SW480 (cell line): ENCODE measurements at regions not wholly inside any gene's neighbourhood (a gene's known extent, or its start where the extent isn't known, plus 50 kb on each side); places are given as distances from the start of the nearest gene placed in this dataset.

Experiments used
- DNase-seq: peaks from one replicate; pipeline ENCODE4 v3.0.0-alpha.2; 2016; ENCODE audit warnings: low spot score

DNA sequence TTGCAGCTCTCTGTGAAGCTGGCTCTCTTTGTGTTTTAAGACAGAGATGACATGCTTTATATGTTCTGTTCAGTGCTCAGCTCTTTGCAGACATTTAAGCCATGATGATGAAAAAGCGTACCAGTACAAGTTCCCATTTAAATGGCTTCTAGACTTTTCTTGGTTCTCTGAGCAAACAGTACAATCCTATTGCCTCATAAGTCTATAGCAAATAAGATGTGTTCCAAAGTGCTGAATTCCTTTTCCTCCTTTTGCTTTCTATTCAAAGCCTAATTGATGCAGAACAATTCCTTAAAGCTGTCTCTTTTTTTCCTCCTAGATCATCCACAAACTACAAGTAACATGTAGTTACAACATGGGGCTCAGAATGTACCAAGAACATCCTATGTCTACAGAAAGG lies 168.8 kb upstream of the SPATS2L start:
- DNase-seq, result no peak

DNA sequence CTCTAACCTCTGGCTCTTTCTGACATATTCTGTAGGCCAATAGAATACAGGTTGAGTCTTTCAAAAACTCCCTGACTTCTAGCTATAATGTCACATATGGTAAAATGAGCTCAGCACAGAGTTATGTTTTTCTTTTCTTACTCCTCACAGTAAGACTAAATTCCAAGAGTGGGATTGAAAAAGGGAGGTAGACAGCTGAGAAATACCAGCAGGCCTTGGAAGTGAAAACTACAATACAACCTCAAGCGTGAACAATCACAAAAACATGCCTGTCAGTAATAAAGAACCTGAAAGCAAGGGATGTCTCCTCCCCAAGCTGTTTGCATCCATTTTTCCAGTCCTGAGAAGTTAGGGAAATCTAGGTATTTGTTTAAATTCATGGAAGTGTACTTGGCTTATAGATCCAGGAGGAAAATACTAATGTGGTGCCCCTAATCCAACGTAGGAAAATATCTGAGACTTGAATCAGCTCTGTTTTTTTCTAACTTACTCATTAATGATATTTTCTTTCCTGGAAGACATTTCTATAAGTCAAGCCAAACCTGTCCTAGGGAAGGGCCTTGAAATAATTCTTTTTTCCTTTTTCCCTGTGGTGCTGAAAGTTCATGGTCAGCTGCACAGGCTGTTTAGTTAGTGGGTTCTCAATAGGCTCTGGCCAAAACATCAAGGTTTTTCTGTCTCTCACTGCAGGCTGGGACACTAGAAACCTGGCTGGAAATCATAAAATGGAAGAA lies 167.9 kb upstream of the SPATS2L start:
- DNase-seq, result no peak

DNA sequence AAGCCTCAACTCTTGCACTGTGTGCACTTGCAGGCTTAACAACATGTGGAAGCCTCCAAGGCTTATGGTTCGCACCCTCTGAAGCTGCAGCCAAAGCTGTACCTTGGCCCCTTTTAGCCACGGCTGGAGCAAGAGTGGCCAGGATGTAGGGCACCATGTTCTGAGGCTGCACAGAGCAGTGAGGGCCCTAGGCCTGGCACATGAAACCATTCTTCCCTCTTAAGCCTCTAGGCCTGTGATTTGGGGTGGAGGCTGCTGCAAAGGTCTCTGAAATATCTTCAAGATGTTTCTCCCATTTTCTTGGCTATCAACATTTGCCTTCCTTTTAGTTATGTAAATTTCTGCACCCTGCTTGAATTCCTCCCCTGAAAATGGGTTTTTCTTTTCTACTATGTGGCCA lies 161.9 kb upstream of the SPATS2L start:
- DNase-seq, result no peak

DNA sequence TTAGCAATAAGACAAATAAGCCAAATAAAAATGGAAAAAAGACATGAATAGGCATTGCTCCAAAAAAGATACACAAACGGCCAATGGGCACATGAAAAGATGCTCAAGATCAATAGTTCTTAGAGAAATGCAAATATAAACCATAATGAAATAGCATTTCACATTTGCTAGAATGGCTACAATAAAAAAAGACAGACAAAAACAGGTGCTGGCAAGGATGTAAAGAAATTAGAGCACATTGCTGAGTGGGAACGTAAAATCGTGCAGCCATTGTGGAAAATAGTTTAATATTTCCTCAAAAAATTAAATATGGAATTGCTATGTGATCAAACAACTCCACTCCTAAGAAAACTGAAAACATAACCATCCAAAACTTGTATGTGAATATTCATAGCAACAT lies 160.0 kb upstream of the SPATS2L start:
- DNase-seq, result no peak

DNA sequence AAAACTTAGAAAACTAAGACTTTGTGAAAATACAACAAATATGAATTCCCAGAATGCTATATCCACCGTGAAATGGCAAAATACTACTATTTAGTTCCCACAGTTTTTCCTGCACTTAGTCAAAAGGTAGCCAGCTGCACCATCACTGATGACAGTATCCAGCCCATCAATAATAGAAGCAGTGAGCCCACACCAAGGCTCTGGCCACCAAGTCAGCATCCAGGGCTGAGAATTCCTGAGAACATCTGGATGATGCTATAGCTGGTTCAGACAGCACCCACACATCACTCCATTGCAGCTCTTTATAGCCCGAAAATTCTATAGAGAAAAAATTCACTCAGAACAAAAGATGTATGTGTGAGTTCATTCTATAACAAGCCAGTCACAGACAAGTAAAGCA lies 159.1 kb upstream of the SPATS2L start:
- DNase-seq, result no peak

DNA sequence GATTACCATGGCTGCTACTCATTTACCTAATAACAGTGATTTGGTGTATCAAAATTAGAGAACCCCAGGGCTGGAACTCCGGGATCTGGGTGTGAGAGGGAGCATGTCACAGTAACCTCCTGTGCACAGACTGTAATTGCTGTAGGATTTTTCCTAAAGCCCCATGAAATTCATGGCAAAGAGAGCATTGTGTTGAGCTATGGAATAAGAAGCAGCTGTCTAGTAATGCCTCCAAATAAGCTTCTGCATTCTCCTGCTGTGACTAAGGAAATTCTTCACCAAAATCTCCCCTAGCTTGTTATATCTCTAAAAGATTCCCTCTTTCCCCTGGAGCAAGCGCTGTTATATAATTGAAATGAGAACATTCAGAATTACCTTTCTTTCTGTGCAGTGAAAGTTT lies 158.1 kb upstream of the SPATS2L start:
- DNase-seq, result no peak

DNA sequence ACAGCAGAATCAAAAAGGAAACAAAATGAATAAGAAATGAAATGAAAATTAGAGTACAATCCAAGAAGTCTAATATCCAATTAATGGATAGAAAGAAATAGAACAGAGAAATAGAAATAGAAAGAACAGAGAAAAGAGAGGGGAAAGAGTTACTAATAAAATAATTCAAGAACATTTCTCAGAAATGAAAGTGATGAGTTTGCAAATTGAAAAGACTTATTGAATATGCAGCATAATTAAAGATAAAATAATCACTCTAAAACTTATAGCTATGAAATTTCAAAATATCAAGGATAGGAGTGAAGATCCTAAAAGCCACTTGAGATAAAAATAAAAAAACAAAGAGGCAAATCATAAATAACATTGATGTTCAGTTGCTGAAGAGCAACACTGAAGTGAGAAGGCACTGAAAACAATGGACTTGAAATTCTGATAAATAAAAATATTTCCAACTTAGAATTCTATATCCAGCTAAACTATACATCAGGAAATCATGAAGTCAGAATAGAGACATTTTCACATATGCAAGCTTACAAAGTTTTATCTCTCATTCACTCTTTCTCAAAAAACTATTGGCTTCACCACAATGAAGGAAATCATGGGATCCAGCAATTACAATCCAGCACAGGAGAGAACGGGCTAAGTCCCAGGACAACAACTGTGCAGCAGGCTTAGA lies 155.9 kb upstream of the SPATS2L start:
- DNase-seq, result no peak

DNA sequence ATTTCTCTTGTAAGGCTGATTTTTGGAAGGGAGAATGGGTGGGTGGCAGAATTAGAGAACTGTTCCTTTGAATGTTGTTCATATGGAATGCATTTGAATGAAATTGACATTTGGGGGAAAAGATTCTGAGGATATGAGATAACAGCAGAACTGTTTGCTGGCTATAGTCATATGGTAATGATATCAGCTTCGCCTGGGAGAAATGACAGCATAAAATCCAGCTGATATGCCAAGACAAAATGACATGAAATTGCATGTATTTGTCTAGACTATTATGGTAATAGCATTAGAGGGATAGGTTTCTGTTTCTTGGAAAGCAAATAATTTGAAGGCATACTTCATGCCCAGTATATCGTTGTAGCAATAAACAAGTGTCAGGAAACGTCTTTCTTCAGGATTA lies 150.8 kb upstream of the SPATS2L start:
- DNase-seq, result no peak

DNA sequence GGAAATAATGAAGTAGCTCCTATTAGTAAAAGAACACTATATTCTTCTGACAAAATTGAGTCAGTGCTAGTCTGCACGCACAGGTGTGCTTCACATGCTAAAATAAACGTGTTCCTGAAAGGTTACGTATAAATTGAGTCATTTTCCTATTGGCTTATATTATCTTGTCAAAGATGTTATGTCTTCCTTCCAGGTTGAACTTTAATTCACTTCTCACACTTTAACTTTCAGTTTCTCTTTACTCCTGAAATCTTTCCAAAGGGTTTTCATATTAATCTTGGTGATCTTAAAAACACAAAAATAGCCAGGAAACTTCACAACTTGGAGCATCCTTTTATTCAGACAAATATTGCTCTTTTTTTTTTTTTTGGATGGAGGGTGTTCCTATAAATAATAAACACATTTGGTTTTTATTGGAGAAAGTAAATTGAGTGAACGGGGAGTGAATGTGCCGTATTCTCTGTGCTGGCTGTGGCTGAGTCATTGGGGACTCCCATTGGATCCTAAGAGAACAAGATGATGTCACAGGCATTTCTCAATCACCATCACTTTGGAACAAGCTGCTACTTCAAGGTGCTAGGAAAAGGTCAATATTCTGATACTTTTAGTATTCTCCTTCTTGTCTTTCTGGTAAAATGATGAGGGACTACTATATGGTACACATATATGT lies 150.2 kb upstream of the SPATS2L start:
- peak; percentile 22 for DNase-seq

DNA sequence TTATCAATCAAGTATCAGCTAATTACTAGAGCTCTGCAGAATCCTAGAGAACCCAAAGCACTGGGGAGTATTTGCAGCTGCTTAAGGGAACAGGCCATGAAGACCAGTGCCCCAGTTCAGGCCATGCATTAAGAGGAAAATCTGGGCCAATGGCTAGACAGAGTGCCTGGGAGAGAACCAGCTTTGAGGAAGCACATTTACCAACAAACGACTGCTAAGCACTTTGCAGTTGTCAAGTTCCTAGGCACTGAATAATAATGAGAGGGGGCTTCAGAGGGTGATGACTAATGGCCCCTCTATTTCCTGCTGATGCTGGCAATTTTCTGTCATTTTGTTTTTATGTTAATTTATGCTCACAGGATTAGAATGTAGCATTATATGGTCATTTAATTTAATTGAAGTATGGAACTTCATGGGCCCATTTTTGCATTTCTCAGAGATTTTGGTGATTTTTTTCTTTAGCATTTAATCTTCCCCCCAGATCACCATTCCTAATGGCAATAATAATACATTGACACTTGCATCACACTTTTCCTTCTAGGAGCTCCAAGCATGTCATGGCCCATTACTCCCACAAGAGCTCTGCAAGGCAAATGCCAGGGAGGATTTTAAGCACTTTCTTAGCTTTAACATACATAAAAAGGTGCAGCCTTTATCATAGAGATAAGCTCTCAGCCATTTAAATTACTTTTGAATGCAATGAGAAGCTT lies 147.7 kb upstream of the SPATS2L start:
- DNase-seq, result no peak

DNA sequence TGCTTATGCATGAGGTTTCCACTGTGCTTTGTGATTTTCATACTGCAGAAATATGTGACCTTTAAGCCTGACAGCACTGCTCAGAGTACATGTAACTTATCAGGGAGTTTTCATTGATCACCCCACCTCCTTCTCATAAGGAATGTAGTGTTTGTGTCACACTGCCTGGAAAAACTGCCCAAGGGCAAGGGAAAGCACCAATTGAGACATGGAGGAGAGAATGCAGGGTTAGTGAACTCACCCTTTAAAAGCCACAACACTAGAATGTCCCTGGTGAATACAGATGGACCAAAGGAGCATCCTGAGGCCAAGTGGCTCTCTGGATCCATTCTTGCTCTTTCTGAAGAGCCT lies 147.2 kb upstream of the SPATS2L start:
- DNase-seq, result no peak

DNA sequence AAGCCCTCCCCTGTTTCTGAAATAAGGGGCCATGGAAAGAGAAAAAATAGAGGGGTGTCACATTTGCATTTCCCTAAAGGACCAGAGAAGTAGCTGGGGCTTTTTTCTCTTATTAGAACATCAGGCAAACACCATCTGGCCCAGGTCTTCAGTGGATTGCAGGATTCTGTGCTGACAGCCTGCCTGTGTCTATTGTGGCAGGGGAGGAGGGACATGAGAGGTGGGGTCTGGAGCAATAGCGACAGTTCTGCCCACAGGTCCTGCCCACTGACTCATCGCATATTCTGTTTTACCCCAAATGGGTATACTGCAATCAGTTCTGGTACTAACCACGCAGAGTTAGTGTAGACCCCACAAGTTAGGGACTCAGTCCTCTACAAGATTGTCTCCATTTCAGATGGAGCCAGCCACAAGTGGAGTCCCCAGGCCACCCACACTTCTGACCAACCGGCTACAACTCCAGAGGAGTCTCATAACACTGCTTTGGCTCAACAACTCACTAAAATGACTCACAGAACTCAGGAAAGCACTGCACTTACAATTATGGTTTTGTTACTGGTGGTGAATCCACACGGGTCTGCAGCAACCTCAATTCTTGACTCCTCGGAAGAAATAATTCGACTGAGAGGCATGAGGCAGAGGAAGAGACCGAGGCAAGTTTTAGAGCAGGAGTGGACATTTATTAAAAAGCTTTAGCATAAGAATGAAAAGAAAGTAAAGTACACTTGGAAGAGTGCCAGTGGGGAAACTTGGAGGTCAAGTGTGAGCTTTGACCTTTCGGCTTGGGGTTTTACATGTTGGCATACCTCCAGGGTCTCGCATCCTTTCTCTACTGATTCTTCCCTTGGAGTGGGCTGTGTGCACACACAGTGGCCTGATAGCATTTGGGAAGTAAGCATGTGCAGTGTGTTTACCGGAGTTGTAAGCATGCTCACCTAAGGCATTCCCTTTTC lies 146.4 kb upstream of the SPATS2L start:
- DNase-seq, result no peak

DNA sequence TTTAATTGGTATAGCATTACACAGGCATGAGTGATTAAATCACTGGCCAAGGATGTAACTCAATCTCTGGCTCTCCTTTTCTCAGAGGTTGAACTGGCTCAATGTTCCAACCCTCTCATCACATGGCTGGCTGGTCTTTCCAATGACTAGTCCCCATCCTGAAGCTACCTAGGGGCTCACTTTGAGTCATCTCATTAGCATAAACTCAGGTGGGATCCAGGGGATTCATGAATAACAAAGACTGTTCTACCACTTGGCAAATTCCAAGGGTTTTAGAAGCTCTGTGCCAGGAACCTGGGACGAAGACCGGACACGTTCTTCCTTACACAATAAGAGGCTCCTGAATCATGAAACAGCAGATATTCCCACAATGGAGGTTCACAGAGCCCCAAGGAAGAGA lies 145.0 kb upstream of the SPATS2L start:
- DNase-seq, result no peak

DNA sequence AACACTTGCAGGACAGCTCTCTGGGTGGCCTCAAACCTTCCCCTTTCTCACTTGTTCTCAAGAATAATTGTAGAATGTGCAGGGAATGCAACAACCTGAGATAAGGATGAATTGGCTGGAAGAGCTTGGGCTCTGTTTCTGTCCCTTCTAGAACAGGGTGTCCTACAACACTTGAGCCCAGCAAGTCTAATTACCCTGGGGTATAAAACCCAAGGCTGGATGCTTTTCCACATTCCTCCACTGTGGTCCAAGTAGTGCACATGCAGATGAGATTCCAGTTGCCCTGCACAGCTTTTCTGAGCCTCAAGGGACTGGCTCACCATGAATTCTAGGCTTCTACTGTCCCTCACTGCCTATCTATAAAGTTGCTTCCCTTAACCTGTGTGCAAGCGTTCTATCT lies 140.8 kb upstream of the SPATS2L start:
- DNase-seq, result no peak

DNA sequence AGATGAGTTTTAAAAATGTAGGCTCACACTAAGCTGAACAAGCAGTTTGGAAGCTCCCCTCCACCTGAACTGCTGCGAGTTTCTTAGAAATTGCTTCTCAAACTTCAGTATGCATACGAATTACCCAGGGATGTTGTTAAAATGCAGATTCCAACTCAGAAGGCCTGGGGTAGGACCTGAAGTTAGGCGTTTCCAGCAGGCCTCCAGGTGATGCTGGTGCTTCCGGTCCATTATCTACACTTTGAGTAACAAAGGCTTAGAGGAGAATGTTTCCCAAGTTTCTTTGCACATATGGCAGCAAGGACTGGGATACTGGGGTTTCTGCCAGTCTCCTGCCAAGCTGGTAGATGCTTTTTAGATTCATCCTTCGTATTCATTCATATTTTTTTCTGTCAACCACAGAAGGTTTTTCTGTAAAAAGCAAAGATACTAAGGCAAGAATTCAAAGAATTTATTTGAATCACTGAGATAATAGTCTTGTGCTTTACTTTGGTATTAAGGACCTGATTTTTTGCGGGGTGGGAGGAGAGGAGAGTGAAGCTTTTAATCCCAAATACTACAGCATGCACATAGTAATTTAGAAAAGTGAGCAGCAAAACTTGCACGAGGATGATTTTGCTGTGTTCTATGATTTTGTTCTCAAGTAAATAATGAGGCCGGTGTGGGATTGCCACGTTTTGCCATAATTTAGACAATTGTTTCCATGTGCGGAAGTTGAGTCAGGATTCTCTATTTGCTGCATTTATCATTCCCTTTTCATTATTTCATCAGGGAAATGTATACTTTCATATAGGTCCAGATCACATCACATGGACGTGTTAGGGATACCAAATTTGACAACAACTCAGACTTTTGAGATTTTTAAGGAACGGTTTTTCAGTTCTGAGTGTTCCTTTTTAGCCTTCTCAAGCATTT lies 137.6 kb upstream of the SPATS2L start:
- no peak for DNase-seq

DNA sequence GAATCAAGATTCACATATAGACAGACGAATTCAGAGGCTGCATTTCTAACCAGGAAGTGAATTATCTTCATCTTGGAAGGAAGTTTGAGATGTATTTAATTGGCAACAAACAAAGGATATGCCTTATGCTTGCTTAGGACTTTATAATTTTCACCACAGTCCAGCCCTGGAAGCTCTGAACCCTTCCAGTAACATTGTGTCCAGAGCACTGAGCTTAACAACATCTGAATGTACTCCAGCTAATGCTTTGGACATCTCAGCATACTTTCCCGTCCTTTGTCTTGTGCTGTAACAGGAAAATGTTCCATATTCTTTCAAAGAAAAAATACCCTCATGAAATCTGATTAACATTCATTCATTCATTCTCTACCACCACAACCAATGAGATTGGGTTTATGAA lies 136.3 kb upstream of the SPATS2L start:
- no peak for DNase-seq

DNA sequence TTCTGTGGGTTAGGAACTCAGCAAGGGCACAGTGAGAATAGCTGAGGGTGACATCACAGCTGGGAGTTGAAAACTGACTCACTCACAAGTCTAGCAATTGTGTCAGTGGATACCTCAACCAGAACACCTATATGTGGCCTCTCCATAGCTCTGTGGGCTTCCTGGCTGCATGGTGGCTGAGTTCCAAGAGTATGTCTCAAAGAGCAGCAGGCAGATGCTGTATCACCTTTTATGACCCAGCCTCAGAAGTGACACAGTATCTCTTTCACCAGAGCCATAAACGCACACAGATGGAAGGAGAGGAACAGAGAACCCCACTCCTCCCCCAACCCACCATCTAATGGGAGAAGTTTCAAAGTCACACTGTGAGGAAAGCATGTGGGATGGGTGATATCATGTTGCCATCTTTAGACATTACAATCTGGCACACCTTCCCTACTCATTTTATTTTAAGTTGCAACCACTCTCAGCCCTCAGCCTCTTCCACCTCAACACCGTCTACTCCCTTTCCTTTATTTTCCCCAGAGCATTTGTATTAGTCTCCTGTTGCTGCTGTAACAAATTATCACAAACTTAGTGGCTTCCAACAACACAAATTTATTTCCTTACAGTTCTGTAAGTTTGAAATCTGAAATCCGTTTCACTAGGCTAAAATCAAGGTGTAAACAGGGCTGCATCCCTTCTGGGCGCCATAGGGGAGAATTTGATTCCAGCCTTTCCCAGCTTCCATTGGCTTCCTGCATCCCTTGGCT lies 134.6 kb upstream of the SPATS2L start:
- DNase-seq, result no peak

DNA sequence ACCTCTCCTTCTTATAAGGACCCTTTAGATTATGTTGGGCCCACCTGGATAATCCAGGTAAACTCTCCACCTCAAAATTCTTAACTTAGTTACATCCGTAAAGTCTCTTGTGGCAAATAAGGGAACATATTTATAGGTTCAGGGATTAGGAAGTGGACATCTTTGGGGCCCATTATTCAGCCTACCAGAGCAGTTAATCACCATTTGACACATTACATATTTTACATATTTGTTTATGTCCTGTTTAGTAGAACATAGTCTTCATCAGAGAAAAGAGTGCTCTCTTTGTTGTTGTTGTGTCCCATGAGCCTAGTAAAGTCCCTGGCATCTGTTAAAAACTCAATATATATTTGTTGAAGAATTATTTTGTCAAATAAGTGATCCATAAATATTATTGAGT lies 134.0 kb upstream of the SPATS2L start:
- DNase-seq, result no peak

DNA sequence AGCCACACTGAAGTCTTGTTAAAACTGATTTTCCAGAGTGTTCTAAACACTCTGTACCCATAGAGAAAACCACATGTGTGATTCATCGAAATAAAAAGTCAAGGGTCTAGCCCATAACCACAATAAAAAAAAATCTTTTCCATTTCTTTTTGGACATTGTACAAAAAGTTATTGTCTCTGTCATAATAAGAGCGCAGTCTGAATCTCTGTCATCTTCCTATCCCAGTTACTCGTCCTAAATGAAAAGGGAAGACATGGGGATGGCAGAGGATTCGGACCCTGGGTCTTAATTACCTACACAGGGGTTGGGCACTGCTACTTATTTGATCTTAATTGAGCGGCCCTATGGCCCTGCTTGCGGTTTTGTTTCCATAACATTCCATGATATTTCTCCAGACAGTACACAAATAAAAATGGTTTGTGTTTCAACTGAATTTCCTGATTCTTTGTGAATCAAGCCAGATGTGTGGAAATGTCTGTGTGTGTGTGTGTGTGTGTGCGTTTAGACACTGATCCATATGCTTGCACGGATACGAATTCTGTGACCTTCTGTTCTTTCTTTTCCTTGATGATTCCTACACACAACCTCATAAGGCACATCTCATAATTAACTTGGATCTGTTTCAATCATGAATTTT lies 133.4 kb upstream of the SPATS2L start:
- DNase-seq, result peak; percentile 8
